Smooth muscle cell (in vitro differentiated cells): ENCODE measurements at regions not wholly inside any gene's neighbourhood (a gene's known extent, or its start where the extent isn't known, plus 50 kb on each side); places are given as distances from the start of the nearest gene placed in this dataset.

Source experiments
- DNase-seq: peaks from one replicate; lab custom pipeline; 2025; ENCODE audit not compliant: unreplicated experiment; lab: John Stamatoyannopoulos, UW
- H2AFZ ChIP-seq: fragments of 200-600 bp; sonication (generic); 2 replicates; pipeline ENCODE4 v1.6.0; 2016; ENCODE audit warnings: antibody characterized with exemption, low read depth, mild to moderate bottlenecking
- H3F3A ChIP-seq: fragments of 200-600 bp; sonication (generic); 2 replicates; pipeline ENCODE4 v1.6.0; 2017; ENCODE audit warnings: antibody characterized with exemption, low read depth
- H3K27ac ChIP-seq: fragments of 200-600 bp; sonication (generic); 2 replicates; pipeline ENCODE4 v1.5.1; 2016; ENCODE audit warnings: low read depth, mild to moderate bottlenecking
- H3K27me3 ChIP-seq: fragments of 200-600 bp; sonication (generic); 2 replicates; pipeline ENCODE4 v1.6.1; 2016; ENCODE audit warnings: low read depth, mild to moderate bottlenecking
- H3K36me3 ChIP-seq: fragments of 200-600 bp; sonication (generic); 2 replicates; pipeline ENCODE4 v1.5.1; 2016; ENCODE audit warnings: low read depth
- H3K4me1 ChIP-seq: fragments of 200-600 bp; sonication (generic); 2 replicates; pipeline ENCODE4 v1.5.1; 2016; ENCODE audit warnings: low read depth
- H3K4me2 ChIP-seq: fragments of 200-600 bp; sonication (generic); 2 replicates; pipeline ENCODE4 v1.6.0; 2016; ENCODE audit warnings: mild to moderate bottlenecking
- H3K4me3 ChIP-seq: fragments of 200-600 bp; sonication (generic); 2 replicates; pipeline ENCODE4 v1.5.1; 2016; ENCODE audit warnings: mild to moderate bottlenecking
- H3K79me2 ChIP-seq: fragments of 200-600 bp; sonication (generic); 2 replicates; pipeline ENCODE4 v1.6.0; 2016; ENCODE audit warnings: low read depth, mild to moderate bottlenecking
- H3K9ac ChIP-seq: fragments of 200-600 bp; sonication (generic); 2 replicates; pipeline ENCODE4 v1.6.0; 2016; ENCODE audit warnings: low read depth
- H3K9me3 ChIP-seq: fragments of 200-600 bp; sonication (generic); replicated peaks from 2 replicates; pipeline ENCODE4 v1.5.1; 2016; ENCODE audit warnings: low read depth
- H4K20me1 ChIP-seq: fragments of 200-600 bp; sonication (generic); 2 replicates; pipeline ENCODE4 v1.6.0; 2016; ENCODE audit warnings: low read depth
- CTCF ChIP-seq: fragments of 200-600 bp; sonication (generic); IDR thresholded peaks from 2 replicates; pipeline ENCODE4 v1.5.1; 2017; ENCODE audit warnings: borderline replicate concordance, mild to moderate bottlenecking, antibody characterized with exemption; ENCODE audit not compliant: insufficient read depth, poor library complexity, severe bottlenecking
- WGBS: methylation state at CpG from one replicate; pipeline ENCODE4 v1.1.7; 2016; ENCODE audit warnings: low lambda C conversion rate; 5-methylcytosine and 5-hydroxymethylcytosine counted together

- DNase-seq = no peak
- no peaks in the 10 kb centered on the region for H3K27me3 ChIP-seq
- no peaks in the 10 kb centered on the region for H4K20me1 ChIP-seq
- no peaks in the 10 kb centered on the region for H3K9me3 ChIP-seq
- H3F3A ChIP-seq = peaks cover 5% of the 10 kb centered on the region
- no peaks in the 10 kb centered on the region for H3K79me2 ChIP-seq
- no peak overlapping the region for H3K27ac ChIP-seq
- no peak overlapping the region for H3K9ac ChIP-seq
- no peak overlapping the region for H2AFZ ChIP-seq
- H3K36me3 ChIP-seq = no peaks in the 10 kb centered on the region
- no peak for TF ChIP-seq CTCF
- no peak overlapping the region for H3K4me3 ChIP-seq
- no peaks in the 10 kb centered on the region for H3K4me1 ChIP-seq
- H3K4me2 ChIP-seq = no peak overlapping the region
- WGBS = 93% methylated on average over 5 of the region's 5 CpGs
These were observed 56.1 kb upstream of the HSPA9 start for GRCh38 chr5:138631096-138631928.

- Histone ChIP-seq H3K79me2 (no peaks in the 10 kb centered on the region), H3K9me3 (no peaks in the 10 kb centered on the region), H4K20me1 (no peaks in the 10 kb centered on the region), H3K4me3 (no peak overlapping the region), H3K9ac (no peak overlapping the region), H3K27ac (no peak overlapping the region), H2AFZ (no peak overlapping the region), H3K36me3 (no peaks in the 10 kb centered on the region), H3K4me1 (no peaks in the 10 kb centered on the region), H3K4me2 (no peak overlapping the region), H3F3A (peaks cover 5% of the 10 kb centered on the region), H3K27me3 (no peaks in the 10 kb centered on the region)
- TF ChIP-seq CTCF = no peak
- 79% methylated on average over 3 of the region's 3 CpGs for WGBS
- DNase-seq = no peak
These were observed 54.2 kb upstream of the HSPA9 start for GRCh38 chr5:138629392-138629791.

GRCh38 chr5:138626333-138626944 is 51.2 kb upstream of the HSPA9 start:
- Histone ChIP-seq H3K9ac (no peak overlapping the region), H3K27ac (no peak overlapping the region), H3K36me3 (no peaks in the 10 kb centered on the region), H3K4me2 (no peak overlapping the region), H3K4me3 (no peak overlapping the region), H3K79me2 (no peaks in the 10 kb centered on the region), H3K9me3 (no peaks in the 10 kb centered on the region), H3K27me3 (no peaks in the 10 kb centered on the region), H4K20me1 (no peaks in the 10 kb centered on the region), H3K4me1 (no peaks in the 10 kb centered on the region), H2AFZ (no peak overlapping the region), H3F3A (no peaks in the 10 kb centered on the region)
- 91% methylated on average over 5 of the region's 5 CpGs for WGBS
- no peak for DNase-seq
- TF ChIP-seq CTCF = no peak
